ENCODE measurements at regions not wholly inside any gene's neighbourhood (a gene's known extent, or its start where the extent isn't known, plus 50 kb on each side); places are given as distances from the start of the nearest gene placed in this dataset.

DNA sequence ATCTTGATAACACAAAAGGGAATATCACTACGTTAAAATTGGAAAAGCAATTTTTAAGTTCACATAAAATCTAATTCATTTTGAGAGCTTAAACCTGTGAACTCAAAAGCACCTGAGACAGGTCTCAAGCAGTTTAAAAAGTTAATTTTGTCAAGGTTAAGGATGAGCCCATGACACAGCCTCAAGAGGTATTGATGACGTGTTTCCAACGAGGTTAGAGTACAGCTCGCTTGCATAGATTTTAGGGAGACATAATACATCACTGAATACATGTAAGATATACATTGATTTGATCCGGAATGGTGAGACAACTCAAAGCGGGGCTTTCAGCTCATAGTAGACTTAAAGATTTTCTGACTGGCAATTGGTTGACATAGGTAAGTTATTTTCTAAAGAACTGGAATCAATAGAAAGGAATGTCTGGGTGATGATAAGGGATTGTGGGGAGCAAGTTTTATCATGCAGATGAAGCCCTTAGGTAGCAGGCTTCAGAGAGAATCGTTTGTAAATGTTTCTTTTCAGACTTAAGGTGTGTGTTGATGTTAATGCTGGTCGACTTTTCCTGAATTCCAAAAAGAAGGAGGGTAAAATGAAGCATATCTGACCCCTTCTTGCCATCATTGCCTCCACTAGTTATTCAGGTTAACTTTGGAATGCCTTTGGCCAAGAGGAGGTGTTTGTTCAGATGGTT is 2890.6 kb downstream of the PCDH9 start:
- DNase-seq, result no peak

DNA sequence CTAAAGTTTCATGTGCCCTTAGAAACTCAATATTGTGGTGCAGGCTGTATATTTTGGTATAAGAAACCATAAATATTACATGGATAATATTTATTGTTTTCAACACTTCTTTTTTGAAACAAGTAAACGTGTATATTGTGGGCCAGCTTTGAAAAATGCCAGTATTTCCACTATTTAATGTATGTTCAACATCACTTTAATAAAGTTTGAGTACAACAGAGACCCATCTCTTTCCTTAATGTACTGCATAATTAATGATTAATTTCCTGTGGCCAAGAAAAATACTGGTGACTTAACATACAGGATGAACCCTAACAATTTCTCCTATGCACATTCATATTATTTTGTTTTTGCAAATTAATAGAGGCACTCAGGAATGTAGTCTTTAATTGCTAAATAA is 2891.5 kb downstream of the PCDH9 start:
- no peak for DNase-seq

DNA sequence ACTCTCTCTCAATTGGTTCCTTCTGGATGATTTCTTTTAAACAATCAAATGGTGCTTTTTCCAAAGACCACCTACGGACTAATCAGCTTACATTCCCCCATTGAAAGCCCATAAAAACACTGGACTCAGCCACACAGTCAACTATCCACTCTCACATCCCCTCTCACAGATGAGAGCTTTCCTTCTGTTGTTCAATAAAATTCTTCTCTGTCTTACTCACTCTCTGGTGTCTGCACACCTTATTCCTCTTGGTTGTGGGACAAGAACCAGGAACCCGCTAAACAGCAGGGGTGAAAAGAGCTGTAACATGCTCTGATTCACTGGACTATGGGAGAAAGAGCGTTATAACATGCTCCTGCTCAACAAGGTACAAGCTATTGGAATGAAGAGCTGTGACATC is 2896.2 kb downstream of the PCDH9 start:
- no peak for DNase-seq

DNA sequence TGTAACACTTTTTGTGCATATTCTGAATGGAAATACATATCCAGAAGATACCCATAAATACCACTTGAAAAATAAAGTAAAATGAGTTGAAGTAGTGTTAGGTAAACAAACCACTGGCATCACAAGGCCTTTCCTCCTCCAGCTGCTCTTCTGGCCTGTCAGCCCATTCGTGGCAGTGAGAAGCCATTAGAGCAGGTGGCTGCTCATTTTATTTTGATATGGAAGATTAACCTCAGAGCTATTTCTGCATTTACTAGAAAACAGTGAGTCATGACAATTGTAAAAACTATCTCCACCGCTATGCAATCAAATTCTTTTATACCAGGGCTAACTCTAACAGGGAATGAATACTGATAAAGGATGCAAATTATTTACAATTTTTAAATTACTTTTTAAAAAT is 2898.1 kb downstream of the PCDH9 start:
- DNase-seq, result no peak

DNA sequence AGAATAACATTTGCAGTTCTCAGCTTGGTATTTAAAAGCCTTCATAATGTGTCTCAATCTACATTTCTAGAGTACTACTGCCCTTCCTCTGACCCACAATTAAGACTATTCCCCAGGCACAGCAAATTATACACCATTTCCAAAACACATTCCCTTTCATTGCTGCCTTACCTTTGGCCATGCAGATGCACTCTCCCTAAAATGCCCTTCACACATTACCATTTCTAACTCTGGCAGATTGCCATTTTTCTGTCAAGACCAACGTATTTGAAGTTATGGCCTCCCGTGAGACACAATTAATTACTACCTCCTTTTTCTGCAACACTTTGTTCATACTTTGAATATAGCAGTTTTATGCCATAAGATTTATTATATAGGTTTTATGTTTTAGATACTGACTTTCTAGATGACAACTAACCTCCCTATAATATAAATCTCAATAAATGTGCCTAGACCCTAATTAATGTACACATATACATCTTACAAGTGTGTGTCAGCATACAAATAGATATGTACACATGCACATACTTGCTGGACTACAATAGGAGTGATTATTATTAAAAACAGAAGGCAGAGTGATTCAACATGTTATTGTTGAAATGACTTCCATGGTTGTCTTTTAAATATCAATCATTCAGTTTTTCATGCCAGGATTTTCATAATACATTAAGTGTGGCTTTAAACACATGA is 2902.5 kb downstream of the PCDH9 start:
- DNase-seq, result no peak

DNA sequence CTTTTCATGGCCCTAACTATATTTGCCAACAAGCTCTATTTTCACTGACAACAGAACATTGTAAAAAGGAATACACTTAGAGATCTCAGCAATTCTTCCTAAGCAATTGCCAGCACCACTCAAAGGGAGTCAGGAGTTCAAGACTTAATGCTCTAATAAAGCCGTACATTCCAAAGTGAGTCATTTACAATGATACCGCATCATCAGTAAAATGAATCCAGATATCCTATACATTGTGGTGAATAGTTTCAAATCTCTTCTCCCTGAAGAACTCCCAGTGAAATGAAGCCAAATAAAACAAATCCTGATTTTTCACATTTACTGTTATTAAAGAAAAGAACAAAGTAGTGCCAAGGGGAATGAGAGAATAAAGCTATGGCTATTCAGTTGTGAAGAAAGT is 2898.7 kb upstream of the PCDH20 start:
- DNase-seq, result no peak

DNA sequence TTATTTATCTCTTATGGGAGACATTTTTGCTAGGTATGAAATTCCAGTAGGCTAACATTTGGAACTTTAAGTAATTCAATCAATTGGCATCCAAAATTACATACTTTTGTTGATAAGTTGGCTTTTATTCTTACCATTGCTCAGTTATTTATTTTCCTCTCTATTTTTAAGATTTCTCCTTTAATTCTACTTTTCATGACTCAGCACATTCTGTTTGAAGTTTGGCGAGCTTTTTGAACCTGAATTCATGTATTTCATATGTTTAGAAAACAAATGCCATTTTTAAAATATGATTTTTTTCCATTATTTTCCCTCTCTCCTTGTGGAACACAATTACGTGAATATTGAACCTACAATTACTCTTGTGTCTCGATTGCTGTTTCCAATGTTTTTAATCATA is 2896.3 kb upstream of the PCDH20 start:
- no peak for DNase-seq

DNA sequence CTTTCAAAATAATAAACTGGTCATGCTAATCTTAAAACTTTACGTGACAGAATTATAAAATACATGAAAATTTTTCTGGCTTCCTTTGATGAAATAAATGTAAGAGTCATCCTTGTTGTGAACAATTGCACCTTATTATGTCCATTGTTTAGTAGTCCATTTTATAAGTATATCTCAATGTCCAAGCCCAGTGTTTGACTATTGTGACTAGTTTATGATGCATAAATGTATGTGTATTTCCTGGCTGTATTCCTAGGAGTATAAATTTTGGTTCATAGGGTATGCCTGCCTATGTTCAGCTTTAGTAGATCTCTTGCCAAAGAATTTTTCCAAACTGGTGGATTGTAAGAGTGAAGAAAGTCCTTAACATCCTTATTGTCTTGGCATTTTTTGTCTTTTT is 2895.5 kb upstream of the PCDH20 start:
- no peak for DNase-seq

DNA sequence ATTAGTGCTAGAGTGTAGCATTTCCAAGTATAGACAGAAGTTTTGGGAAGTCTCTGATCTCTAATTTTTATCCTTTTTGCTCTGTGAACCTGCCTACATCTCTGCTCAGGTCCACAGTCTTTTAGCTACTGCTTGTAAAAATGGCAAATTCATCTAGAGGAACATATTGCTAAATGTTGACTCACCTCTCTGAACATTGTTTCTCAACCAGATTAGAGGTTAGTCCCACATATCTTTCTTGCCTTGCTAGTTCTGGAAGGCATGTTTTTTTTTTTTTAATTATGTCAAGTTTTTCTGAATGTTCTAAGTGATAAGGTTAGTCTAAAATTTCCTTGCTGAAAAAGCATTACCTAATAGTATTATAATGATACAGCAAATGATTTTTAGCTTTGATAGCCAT is 2889.6 kb upstream of the PCDH20 start:
- no peak for DNase-seq

DNA sequence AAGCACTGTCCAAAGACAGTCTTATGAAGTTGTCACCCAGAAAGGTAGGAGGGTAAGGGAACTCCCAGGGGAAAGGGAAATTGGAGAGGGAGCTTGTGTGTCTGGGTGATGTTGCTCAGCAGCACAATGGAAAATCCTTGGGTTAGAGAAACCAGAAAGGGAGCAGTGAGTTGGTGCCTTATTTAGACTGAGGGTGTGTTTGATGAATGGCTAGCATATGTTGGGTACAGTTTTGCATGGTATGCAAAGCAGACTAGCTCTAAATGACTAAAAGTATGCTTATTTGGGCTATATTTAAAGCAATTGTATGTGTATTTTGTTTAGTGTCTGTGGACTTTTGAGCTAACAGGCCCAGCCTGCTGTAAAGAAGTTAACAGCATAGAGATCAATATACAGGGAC is 2884.6 kb upstream of the PCDH20 start:
- DNase-seq, result no peak

DNA sequence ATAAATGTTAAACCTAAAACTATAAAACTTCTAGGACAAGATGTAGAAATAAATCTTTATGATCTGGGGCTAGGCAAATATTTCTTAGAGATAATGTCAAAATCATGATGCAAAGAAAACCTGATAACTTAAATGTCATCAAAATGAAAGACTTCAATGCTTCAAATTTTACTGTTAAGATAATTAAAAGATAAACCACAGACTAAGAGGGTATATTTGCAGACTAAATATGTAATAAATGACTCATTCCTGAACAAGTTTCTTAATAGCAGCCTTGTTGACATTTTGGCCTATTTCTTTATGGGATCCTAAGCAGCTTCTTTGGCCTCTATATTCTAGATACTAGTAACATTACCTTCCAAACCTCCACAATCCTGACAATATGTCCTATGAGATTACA is 2878.3 kb upstream of the PCDH20 start:
- DNase-seq, result no peak

DNA sequence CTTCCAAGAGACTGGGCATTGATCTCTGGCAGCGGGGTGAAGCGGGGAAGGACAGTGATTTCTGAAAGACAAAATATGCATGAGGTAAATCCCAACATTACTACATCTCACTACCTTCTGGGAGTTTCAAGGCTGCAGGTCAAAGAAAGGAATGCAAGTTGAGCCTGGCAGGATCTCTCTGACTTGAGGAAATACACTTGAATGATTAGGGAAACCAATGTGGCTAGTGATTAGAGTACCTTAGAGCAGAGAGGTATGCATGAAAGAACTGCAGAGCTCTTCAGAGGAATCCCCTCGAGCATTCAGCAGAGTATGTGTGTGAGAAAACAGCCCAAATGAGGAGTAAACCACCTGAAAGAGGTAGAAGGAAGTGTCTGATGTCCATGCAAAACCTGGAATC is 2874.1 kb upstream of the PCDH20 start:
- DNase-seq, result no peak

DNA sequence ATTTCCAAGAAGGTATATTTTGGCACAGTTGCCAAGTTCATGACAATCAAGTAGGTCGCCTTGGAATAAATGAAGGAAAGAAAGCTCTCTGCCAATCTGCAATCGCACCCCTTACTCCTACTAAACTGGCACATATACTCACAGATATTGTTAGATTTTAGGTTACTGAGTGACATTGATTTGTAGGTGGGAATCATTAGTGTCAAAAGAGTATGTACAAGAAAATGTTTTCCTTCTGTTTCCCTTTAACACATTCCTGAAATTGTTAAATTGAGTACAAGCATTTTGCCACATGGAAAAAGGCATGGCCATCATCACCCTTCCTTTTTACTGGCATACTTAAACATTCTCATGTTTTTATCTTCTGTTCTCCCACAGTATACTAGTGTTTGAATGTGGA is 2868.3 kb upstream of the PCDH20 start:
- no peak for DNase-seq

DNA sequence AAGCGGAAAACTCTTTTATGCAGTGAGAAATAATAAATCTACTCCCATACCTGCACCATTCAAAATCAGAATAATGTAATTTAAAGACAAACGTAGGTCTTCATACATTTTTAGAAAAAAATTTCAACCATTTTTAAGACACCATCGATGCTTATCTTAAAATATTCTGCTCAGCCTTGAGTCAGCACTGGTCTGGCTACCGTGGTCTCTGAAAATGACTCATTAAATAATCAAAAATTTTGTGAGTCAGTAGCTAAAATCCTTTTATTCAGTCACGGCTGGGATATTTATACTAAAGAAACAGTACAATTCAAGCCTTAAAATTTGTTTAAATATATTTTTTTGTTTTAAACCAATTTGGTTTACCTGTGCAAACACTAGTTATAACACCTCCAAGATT is 2862.8 kb upstream of the PCDH20 start:
- no peak for DNase-seq

DNA sequence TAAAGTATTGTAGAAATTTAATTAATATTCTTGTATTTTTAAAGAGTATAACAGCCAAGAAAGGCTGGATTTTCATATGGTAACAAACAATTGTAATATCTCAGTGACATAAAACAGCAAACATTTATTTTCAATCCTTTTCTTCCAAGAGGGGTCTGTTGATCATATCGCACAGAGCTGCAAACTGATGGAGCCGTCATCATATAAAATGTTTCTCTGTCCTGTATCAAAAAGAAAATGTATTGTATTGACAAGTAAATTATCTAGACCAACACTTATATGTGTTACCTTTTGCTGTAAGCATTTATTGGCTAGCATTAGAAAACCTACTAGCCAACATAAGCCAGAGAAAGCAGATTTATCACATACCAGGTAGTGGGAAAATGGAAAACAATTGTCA is 2861.4 kb upstream of the PCDH20 start:
- no peak for DNase-seq

DNA sequence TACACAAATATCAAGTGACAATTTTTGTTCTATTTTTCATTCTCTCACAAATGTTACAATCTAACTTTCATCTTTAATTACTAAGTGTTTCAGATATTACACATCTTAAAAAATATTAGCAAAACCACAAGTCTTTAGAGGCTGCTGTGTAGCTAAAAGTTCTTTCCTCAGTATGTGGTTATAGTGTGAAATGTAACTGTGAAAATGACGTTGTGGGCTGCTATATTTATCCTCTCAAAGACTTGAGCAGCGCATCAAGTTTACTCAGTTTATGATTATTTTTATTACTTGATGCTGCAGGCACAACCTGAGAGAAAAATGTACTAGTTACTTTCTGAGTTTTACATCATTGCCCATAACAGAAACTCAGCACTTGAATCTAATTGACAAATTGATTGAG is 2860.6 kb upstream of the PCDH20 start:
- DNase-seq, result no peak

DNA sequence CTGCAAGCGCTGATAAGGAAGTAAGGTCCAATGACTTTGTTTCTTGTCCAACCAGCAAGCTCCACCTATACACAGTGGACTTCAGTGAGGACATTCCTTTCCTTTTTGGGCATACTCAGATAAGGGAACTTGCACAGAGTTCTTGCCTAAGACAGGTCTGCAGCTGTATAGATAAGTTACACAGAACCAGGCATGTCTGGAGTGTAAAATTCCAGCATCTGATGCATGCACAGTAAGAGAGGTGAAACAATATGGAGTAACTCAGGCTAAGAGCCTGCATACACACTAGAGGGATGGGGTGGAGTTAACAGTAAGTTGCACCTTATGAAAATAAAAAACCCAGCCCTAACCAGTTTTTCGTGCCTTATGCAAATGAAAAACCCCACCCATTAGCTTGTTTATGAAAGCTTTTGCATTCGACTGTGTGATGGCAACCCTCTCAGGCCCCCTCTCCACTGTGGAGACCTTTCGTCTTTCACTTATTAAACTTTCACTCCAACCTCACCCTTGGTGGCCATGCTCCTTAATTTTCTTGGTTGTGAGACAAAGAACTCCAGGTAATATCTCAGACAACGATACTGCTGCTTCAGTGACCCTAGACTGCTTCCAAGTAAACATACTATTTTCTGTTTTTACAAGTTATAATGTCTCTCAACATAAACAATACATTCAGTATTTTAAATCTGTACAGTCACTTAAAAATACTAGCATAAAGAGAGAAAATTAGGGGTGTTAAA is 2859.0 kb upstream of the PCDH20 start:
- DNase-seq, result no peak

DNA sequence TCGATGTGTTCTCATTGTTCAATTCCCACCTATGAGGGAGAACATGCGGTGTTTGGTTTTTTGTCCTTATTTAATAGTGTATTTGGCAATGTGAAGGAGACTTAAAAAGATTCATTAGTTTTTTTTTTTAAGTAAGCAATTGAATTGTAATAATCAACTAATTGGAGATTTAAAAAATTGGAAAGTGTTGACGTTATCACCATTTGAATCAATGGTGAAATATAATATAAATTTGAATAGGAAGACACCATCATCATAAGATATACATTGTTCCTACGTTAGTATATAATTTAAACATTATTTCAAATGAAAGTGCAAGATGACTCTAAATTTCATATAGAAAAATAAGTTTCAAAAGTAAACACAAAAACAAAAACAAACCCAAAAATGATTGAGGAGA is 2858.1 kb upstream of the PCDH20 start:
- DNase-seq, result no peak

DNA sequence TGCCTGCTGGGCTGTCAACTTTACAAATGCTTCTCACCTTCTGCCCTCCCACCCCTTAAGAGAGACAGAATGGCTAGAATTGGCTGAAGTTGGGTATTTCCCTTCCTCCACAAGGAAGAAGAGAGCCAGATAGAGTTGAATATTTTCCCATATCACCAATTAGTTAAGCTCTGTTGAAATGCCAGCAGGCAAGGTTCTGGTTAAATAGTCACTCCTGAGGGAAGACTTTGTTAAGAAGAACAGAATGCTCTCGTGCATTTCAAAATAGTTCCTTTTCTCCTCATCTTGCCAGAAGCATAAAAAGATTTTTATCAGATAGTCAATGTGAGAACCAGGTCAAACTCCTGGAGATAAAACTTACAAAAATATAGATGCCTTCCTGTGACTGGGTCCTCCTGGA is 2857.0 kb upstream of the PCDH20 start:
- no peak for DNase-seq

DNA sequence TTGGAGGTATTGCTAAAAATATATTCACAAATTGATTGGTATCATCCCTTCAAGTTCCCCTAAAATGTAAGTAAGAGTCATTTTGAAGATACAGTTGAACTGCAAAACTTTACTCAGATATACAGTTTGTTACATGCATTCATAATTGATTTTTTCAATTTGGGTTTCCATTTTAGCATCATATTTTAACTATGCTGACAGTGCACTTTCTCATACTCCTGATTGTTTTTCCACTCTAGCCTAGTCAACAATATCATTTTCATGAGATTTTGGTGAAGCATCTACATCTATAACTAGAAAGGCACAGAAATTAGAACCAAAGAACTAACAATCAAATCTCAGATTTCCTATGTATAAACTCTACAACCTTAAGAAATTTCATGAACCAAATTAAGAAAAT is 2850.4 kb upstream of the PCDH20 start:
- no peak for DNase-seq

DNA sequence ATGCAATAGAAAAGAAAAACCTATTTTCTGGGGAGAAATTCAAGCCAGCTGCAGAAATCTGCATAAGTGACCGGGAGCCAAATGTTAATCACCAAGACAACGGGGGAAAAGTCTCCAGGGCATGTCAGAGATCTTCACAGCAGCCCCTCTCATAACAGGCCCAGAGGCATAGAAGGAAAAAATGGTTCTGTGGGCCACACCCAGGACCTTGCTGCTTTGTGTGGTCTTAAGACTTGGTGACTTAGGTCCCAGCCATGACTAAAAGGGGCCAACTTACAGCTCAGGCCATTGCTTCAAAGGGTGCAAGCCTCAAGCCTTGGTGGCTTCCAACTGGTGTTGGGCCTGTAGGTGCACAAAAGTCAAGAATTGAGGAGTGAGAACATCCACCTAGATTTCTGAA is 2847.6 kb upstream of the PCDH20 start:
- DNase-seq, result no peak

DNA sequence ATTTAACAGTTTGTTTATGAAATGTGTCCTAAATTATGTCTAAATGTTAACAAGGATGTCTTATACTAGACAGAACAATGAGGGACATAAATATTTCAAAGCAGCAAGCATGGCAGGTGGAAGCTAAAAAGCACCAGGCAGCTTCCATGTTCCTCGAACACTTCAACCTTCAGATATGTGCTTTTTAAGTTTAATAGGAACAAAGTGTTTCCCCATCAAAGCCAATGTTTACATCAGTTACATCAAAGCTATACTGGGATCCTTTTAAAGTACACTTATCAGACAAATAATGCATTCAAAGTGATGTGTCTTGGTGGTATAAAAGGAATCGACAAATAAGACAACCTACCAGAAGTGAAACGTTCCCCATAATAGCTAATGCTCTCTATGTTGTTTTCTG is 2841.1 kb upstream of the PCDH20 start:
- no peak for DNase-seq

DNA sequence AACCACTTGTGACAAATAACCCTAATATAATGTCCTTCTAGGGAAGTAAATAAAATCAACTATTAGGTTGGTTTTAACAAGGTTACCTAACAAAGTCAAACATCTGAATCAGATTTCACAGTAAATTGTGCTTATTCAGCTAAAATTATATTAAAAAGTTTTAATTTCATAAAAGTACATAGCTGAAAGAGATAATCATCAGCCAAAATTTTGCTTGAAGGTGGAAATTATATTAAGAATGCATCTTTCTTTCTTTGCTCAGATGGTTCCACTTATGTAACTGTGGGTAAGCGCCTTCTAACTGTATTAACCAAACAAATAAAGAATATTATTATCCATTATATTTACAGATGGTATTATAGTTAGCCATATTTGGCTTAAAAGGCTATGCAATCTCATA is 2840.3 kb upstream of the PCDH20 start:
- no peak for DNase-seq

DNA sequence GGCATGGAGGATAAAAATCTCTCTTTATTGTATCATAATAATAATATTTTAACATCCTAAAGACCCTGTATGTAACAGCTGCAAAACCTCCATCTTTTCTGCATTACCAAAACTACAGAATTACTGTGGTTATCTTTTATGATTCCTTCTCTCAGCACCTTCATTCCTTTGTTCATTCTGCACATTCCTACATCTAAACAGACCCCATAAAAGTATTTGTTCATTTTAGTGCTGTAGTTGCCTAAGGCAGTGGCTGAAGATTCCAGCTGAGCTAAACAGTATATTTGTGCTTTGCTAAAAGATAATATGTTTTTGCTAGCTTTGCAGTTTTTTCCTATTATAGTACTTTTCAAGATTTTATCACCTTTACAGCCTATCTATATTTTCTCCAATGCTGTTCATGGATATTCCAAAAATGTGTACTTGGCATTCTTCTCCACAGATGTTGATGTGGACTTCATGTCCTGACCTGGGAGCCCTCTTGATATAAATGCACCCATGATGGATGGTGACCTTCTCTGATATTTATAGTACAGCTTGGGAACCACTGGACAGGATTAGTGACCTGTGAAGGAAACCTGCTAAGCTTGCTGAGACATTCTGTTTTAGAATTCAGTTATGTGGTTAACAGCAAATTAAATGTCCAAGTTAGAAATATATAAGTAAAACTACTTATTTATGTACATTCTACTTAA is 2832.9 kb upstream of the PCDH20 start:
- no peak for DNase-seq
